ENCODE measurements at regions not wholly inside any gene's neighbourhood (a gene's known extent, or its start where the extent isn't known, plus 50 kb on each side); places are given as distances from the start of the nearest gene placed in this dataset.

DNA sequence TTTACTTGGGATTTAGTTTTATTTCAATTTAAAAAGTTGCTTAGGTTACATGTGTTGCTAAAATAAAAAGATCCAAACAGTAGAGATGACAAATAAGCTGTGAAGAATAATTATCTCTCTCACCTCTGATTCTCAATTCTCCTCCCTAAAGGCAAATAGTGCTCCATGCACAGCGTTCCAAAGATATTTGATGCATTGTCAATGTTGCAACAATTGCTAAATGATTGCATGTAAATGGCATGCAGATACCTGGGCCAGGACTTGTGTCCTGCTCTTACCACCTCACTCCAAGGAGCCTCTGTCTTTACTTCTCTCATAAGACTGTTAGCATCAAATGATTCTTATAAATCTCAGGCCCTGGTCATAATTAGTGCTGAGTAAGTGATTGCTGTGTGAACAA lies 217.7 kb downstream of the SEC23IP start:
- TF ChIP-seq CTCF (IDR thresholded peaks at IDR 0.05; ENCODE audit: low read depth, low read length) = no peak
- no peak overlapping the region for H3K4me3 ChIP-seq (ENCODE audit: low read depth, low read length)

- no peak for TF ChIP-seq CTCF (IDR thresholded peaks at IDR 0.05; ENCODE audit: low read depth, low read length)
- H3K4me3 ChIP-seq (ENCODE audit: low read depth, low read length) = no peak overlapping the region
Observed at GRCh38 chr10:120111628-120112027, 219.1 kb downstream of the SEC23IP start.

DNA sequence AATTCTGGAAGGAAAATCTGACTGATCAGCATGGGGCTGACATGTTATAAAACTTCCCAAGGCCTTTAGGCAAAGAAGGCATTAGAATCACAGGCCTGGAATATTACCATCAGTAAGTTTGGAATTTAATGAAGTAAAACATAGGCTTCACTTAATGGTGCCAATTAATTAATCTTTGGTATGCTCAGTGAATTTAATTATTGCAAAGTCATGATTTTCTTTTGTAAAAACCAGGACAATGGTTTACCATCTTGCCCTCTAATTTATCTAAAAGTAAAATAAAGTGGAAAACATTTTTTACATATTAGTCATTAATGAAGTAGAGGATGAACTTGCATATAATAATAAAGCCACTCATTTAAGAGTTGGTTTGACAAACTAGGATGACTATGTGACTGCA lies 220.3 kb downstream of the SEC23IP start:
- H3K4me3 ChIP-seq (ENCODE audit: low read depth, low read length) = no peak overlapping the region
- TF ChIP-seq CTCF (IDR thresholded peaks at IDR 0.05; ENCODE audit: low read depth, low read length) = no peak

DNA sequence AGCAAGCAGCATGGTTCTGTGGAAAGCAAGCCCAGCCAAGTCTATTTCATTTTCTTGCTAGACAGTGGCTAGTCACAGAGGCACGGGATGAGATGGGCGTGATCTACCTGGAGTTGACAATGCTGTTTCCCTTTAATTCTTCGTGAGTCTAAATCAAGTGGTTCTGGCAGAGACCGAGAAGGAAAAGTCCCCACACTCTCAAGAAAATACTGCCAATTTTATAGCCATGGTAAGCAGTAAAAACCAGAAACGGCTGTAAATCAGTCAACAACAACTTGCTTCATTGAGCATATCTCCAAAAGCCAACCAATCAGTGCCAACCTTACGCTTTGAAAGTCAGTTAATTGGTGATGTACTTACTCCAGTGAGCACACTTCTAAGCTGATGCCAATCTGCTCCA lies 223.4 kb downstream of the SEC23IP start:
- TF ChIP-seq CTCF (IDR thresholded peaks at IDR 0.05; ENCODE audit: low read depth, low read length) = no peak
- no peak overlapping the region for H3K4me3 ChIP-seq (ENCODE audit: low read depth, low read length)

DNA sequence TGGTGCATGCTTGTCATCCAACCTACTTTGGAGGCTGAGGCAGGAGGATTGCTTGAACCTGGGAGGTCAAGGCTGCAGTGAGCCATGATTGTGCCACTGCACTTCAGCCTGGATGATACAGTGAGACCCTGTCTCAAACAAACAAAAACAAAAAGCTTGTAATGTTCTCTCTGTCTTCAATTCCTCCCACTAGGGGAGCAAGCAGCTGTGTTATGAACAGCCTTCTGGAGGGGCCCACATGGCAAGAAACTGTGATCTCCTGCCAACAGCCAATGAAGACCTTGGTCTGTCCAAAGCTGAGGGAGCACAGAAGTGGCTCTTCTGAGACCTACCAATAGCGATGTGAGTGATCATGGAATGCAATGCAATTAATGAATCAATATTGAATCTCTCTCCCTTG lies 229.2 kb downstream of the SEC23IP start:
- TF ChIP-seq CTCF (IDR thresholded peaks at IDR 0.05; ENCODE audit: low read depth, low read length) = no peak

GRCh38 chr10:120131183-120131582 lies 238.7 kb downstream of the SEC23IP start:
- no peak overlapping the region for H3K4me3 ChIP-seq (ENCODE audit: low read depth, low read length)

More for the DNA sequence above, 229.2 kb downstream of the SEC23IP start:
- H3K4me3 ChIP-seq (ENCODE audit: low read depth, low read length) = no peak overlapping the region

GRCh38 chr10:120132811-120133210 lies 240.3 kb downstream of the SEC23IP start:
- H3K4me3 ChIP-seq (ENCODE audit: low read depth, low read length) = no peak overlapping the region
- no peak for TF ChIP-seq CTCF (IDR thresholded peaks at IDR 0.05; ENCODE audit: low read depth, low read length)

More at GRCh38 chr10:120131183-120131582, 238.7 kb downstream of the SEC23IP start:
- TF ChIP-seq CTCF (IDR thresholded peaks at IDR 0.05; ENCODE audit: low read depth, low read length) = no peak

All from WI38 (cell line).